ENCODE measurements at regions not wholly inside any gene's neighbourhood (a gene's known extent, or its start where the extent isn't known, plus 50 kb on each side); places are given as distances from the start of the nearest gene placed in this dataset.

DNA sequence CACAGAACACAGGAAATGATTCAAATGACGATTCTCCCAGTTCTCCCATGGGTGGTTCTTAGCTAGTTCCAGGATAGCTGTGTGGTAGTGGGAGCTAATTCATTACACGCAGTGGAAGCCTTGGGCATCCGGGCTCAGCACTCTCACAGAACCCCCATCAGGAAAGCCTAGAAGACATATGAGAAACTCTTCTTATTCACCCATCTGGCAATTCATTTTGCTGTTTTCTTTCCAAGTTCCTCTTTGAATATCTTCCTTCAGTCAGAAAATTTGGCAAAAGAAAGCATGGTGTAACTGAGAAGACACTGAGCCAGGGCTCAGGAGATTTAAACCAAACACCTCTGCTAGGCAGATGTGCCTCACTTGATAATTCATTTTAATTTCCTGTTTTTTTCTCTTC lies 85.2 kb upstream of the FN1 start (continued):
- TF ChIP-seq, protein P1, sequence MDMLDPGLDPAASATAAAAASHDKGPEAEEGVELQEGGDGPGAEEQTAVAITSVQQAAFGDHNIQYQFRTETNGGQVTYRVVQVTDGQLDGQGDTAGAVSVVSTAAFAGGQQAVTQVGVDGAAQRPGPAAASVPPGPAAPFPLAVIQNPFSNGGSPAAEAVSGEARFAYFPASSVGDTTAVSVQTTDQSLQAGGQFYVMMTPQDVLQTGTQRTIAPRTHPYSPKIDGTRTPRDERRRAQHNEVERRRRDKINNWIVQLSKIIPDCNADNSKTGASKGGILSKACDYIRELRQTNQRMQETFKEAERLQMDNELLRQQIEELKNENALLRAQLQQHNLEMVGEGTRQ (IDR thresholded peaks at IDR 0.05; ENCODE audit: low read length), result no peak
- TF ChIP-seq SRF (IDR thresholded peaks at IDR 0.05; ENCODE audit: low read depth, low read length), result no peak
- no peak for TF ChIP-seq TAF1 (IDR thresholded peaks at IDR 0.05; ENCODE audit: low read depth, low read length)
- TF ChIP-seq KDM5A (IDR thresholded peaks at IDR 0.05; ENCODE audit: low read length), result no peak
- TF ChIP-seq TBP (IDR thresholded peaks at IDR 0.05; ENCODE audit: low read depth, low read length), result no peak
- no peak for TF ChIP-seq BCL11A (IDR thresholded peaks at IDR 0.05; ENCODE audit: low read depth in 2 of 2, low read length in 2 of 2)
- no peak for TF ChIP-seq BRCA1 (IDR thresholded peaks at IDR 0.05; ENCODE audit: low read depth, low read length)
- TF ChIP-seq FOSL1 (IDR thresholded peaks at IDR 0.05; ENCODE audit: insufficient read depth, low read depth, low read length), result no peak

All from H1 (cell line).